DMS 273 (cell line): ENCODE measurements at regions not wholly inside any gene's neighbourhood (a gene's known extent, or its start where the extent isn't known, plus 50 kb on each side); places are given as distances from the start of the nearest gene placed in this dataset.
"Not testable (repeated sequence)": the region's sequence is repeated elsewhere in the genome, so short reads cannot be mapped to it uniquely, and the experiment has no call there.

Experiments
- DNase-seq: peaks from one replicate; lab custom pipeline; 2025; ENCODE audit not compliant: unreplicated experiment; lab: John Stamatoyannopoulos, UW

DNA sequence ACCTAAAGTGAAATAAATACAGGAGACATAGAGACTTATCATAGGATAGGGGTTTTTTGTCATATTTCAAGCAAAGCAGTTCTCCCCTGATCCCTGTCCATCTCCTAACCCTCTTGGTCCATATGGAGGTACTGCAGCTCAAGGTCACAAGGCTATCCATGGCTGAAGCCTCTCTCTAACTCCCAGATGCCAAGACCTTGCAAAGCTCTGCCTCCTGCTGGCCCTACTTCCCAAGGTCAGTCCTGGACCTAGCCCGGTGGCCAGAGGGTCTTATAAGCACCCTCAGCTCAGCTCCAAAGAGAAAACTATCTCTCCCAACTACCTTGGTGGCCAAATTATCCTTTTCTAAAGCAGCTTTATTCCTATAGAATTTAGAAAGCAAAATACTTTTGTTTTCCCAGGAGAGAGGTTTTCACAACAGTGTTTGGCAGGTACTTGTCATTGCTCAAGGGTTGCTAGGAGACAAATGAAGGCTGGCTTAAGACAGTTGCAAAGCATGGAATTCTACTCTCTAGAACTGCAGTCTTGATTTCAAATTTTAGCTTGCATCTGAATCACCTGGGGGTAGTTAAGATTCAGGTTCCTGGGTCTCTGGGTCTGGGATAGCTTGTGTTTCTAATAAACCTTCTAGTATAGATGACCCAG, 121.5 kb downstream of the XCL2 start:
- no peak for DNase-seq

DNA sequence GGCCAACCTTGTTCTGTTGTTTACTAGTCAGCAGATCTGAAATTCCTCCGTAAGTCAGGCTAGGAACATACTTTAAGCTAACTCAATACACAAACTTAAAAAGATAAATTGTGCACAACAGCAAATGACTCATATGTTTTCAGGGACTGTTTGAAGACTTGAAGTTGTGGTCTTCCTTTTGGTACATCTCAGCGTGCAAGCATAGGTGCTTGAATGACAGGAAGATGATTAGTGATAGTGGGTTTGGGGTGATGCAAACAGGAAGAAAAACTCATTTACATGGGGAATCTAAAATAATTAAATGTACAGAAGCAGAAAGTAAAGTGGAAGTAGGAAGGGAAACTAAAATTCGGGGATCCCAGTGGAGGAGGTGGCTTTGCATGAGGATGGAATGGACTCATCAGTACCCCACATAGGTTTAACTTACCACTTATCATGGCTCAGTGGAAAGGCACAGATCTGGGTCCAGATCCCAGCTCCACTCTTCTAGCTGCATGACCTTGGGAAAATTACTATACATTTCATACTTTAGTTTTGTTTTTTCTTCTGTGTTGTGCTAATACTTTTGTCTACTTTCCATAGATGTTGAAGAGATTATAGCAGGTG, 122.3 kb downstream of the XCL2 start:
- no peak for DNase-seq

DNA sequence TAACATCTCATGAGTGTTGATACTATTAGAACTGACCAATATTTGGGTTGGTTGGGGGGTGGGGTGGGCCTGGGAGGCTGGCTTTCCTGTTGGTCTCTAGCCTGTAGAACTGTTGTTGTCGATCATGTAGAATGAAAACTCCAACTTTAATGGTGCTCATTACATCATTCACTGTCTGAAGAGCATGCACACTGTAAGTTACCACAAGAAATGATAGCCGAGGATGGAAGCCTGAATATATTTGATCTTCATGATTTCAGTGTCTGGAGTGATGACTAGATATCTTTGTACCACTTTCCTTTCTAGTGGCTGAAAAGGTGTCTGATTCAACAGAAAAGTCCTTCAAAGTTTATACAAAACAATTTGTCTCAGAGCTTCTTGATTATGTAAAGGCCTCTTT, 123.6 kb downstream of the XCL2 start:
- no peak for DNase-seq

- no peak for DNase-seq
These were observed 124.1 kb downstream of the XCL2 start for GRCh38 chr1:168419736-168420135.

GRCh38 chr1:168416220-168416619, 127.6 kb downstream of the XCL2 start:
- no peak for DNase-seq

- DNase-seq: no peak
These were observed 128.9 kb downstream of the XCL2 start for GRCh38 chr1:168414914-168415313.

GRCh38 chr1:168410464-168410863, 129.8 kb downstream of the TBX19 start:
- DNase-seq: no peak

DNA sequence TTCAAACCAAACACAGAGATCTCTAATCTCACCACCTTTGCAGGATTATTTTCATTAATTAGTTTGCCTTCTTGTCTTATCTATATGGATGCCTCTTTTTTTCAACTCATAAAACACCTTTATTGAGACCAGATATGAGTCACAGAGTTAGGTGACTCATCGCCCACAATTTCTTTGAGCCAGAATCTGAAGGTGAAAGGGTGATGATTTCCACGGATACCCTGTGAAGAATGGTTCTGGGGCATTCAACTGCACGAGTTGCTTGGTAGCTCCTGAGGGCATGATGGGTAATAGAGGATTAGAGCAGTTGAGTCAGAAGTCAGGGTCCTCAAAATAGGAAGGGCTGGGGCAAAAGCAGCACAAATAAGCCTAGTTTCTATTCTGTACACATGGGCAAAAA, 128.2 kb downstream of the TBX19 start:
- DNase-seq: no peak

DNA sequence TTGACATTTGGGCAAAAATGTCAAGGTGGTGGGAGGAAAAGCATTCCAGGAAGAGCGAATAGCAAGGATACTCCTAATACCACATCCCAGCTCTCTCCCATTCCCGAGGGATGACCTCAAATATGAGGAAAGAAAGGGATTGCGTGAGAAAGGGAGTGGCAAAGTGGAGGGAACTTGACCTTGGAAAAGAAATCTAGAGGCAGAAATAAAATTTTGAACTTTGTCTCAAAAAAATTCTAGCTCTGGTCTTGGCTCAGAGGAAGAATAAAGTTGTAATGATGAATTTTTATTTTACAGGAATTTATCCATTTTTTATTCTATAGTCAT, 127.8 kb downstream of the TBX19 start:
- DNase-seq: no peak

GRCh38 chr1:168407832-168408538, 127.3 kb downstream of the TBX19 start:
- DNase-seq: no peak

GRCh38 chr1:168405906-168406549, 125.4 kb downstream of the TBX19 start:
- DNase-seq: no peak

GRCh38 chr1:168403140-168403539, 122.5 kb downstream of the TBX19 start:
- no peak for DNase-seq

- not testable (repeated sequence) for DNase-seq
These were observed 121.8 kb downstream of the TBX19 start for GRCh38 chr1:168402466-168402865.

- DNase-seq: no peak
These were observed 120.7 kb downstream of the TBX19 start for GRCh38 chr1:168401341-168401740.

DNA sequence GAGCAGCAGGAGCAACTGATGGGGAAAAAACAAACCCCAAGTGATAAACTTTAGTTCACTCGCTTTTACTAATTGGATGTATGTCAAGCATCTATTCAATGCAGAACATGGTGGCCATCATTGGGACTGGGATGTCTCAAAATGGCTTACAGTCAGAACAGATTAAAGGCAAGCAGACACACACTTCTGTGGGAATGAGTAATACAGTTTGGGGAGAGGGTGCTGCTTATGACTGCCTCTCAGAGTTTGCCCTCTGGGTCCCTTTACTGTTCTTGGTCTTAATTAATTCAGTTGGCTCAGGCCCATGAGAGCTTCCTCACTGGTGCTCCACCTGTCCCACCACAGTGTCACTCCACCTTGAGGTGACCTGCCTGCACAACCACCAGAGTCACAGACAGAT, 119.5 kb downstream of the TBX19 start:
- DNase-seq: no peak

DNA sequence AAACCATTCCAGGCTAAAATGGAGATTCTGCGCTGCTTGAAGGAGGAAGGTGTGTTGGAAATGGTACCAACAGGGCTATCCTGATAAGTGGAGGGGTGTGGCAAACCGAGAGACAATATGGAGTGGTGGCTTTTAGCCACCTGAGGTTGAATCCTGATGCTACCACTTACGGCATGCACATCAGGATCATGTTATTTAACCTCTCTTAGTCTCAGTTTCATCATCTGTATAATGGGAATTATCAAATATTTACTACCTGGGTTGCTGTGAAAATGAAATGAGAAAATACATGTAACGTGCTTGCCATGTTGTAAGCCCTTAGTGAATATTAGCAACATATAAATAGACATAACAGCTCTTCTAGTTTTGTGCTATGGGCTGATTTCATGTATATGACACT, 117.1 kb downstream of the TBX19 start:
- DNase-seq: no peak

DNA sequence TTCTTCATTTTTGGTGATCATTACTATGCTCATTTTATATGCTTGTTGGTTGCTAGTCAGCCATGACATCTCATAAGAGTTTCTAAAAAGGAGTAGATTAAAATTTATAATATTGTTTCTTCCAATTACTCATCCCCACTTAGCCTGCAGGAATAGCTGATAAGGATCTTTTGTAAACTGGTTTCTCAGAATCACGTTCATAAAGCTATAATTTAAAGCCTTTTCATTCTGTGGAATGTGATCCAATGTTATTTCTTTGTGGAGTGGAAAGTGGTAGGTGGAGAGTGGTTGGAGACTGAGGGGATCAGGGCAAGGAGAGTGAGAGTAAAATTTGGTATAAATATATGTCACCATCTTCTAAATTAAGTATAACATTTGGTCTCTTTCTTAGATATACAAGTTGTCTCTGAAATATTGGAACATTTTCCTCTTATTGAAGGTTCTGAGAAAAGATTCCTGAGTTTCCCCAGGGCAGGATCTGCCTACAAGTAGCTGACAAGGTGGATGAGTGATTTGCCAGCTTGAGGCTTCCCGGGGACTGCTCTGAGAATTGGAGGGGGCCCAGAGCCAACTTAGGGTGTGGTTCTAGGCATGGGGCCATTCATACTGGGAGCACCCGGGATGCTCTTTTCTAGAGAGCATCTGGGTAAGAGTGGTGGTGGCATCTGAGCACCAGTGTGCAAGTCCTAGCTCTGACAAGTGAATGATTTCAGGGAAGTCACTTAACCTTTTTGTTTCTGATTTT, 116.4 kb downstream of the TBX19 start:
- DNase-seq: no peak

GRCh38 chr1:168396508-168396907, 115.8 kb downstream of the TBX19 start:
- DNase-seq: no peak

GRCh38 chr1:168394858-168395257, 114.2 kb downstream of the TBX19 start:
- no peak for DNase-seq

GRCh38 chr1:168392958-168393549, 112.4 kb downstream of the TBX19 start:
- no peak for DNase-seq
